Stomach (tissue), 4 donors: ENCODE measurements at regions not wholly inside any gene's neighbourhood (a gene's known extent, or its start where the extent isn't known, plus 50 kb on each side); places are given as distances from the start of the nearest gene placed in this dataset.

Experiments used
- CTCF ChIP-seq, 7 experiments: fragments of 450-650 bp in 4 of 7; fragments of 200-600 bp in 3 of 7; sonication (generic) in 3 of 7; IDR thresholded peaks; one replicate each; pipeline ENCODE4 v1.5.1; 2016 to 2019; ENCODE audit warnings: antibody characterized with exemption in 7 of 7, control low read depth in 2 of 7, mild to moderate bottlenecking in 1 of 7
- EP300 ChIP-seq: sonication (generic); formaldehyde crosslinking; IDR thresholded peaks from one replicate; pipeline ENCODE4 v1.6.1; 2017; ENCODE audit warnings: antibody characterized with exemption
- POLR2AphosphoS5 ChIP-seq, 3 donors: sonication (generic); formaldehyde crosslinking; IDR thresholded peaks; one replicate each; pipeline ENCODE4 v1.6.1; 2016; ENCODE audit warnings: antibody characterized with exemption in 3 of 3

GRCh38 chr2:134776836-134777235 lies 58.0 kb upstream of the TMEM163 start:
- TF ChIP-seq CTCF (IDR thresholded peaks at IDR 0.05) (no peak), POLR2AphosphoS5 (IDR thresholded peaks at IDR 0.05) (no peak), EP300 (no peak)
